ENCODE measurements at regions not wholly inside any gene's neighbourhood (a gene's known extent, or its start where the extent isn't known, plus 50 kb on each side); places are given as distances from the start of the nearest gene placed in this dataset.

GRCh38 chr18:55641486-55641885, 53.5 kb upstream of the TCF4 start:
- H3K9ac ChIP-seq (ENCODE audit: extremely low read depth, insufficient read length, low read length): no peak overlapping the region
- no peaks in the 10 kb centered on the region for H3K9me3 ChIP-seq (ENCODE audit: control insufficient read depth, low read depth, low read length)
- no peak overlapping the region for H4K8ac ChIP-seq (replicated peaks; ENCODE audit: insufficient read length, low read depth, low read length)
- H3K79me2 ChIP-seq (ENCODE audit: insufficient read depth, low read length): no peaks in the 10 kb centered on the region
- no CpG with 5 or more reads among the region's 4 CpGs for WGBS (ENCODE audit: extremely low coverage, insufficient read length, low lambda C conversion rate)
- no peak overlapping the region for H2AFZ ChIP-seq (ENCODE audit: low read length)
- no peak overlapping the region for H3K14ac ChIP-seq (ENCODE audit: insufficient read depth, low read length)
- no peak overlapping the region for H2BK120ac ChIP-seq (ENCODE audit: low read depth, low read length, poor library complexity, severe bottlenecking)
- H3K4ac ChIP-seq (ENCODE audit: low read depth, low read length): no peak overlapping the region
- H2BK15ac ChIP-seq (ENCODE audit: low read depth, low read length): no peak overlapping the region
- no peak overlapping the region for H3T11ph ChIP-seq (ENCODE audit: low read length)
- Mint-ChIP-seq H3K4me1 (no peaks in the 10 kb centered on the region), H3K9me3 (peaks cover 5 to 10% of the 10 kb centered on the region in 2 experiments; a peak in 4 of 5 replicates), H3K27me3 (ENCODE audit: low read depth) (no peaks in the 10 kb centered on the region), H3K36me3 (ENCODE audit: insufficient read depth in 1 of 3, low read depth in 3 of 3) (peaks cover 0 to 8% (median 3%) of the 10 kb centered on the region in 3 experiments; a peak in 2 of 7 replicates), H3K27ac (no peak overlapping the region), H3K4me3 (no peak overlapping the region)
- H2BK12ac ChIP-seq (ENCODE audit: insufficient read length, low read depth, low read length): no peak overlapping the region
- no peak overlapping the region for H2AK5ac ChIP-seq (ENCODE audit: insufficient read length, low read length)
- no peak overlapping the region for H4K91ac ChIP-seq (ENCODE audit: insufficient read length, low read depth, low read length)
- H4K20me1 ChIP-seq (ENCODE audit: control insufficient read depth, insufficient read depth, insufficient read length): no peaks in the 10 kb centered on the region
- DNase-seq: no peak
- no peaks in the 10 kb centered on the region for H3K4me1 ChIP-seq (ENCODE audit: insufficient read depth, low read length)
- no peak overlapping the region for H3K56ac ChIP-seq (ENCODE audit: insufficient read length, low read depth, low read length)
- no peak overlapping the region for H2BK20ac ChIP-seq (ENCODE audit: low read depth, low read length, poor library complexity, severe bottlenecking)
- no peak for TF ChIP-seq CTCF (conservative IDR thresholded peaks at IDR 0.05)
- H3K79me1 ChIP-seq (ENCODE audit: insufficient read depth, low read depth, low read length, poor library complexity, severe bottlenecking): no peaks in the 10 kb centered on the region
- H3K4me2 ChIP-seq (ENCODE audit: insufficient read depth, insufficient read length, low read length): no peak overlapping the region
- H3K23ac ChIP-seq (ENCODE audit: insufficient read length, low read depth, low read length): no peak overlapping the region
- H2BK5ac ChIP-seq (ENCODE audit: insufficient read length, low read length): no peak overlapping the region
- H3K18ac ChIP-seq (ENCODE audit: insufficient read length, low read depth, low read length): no peak overlapping the region
- H3K27me3 ChIP-seq (ENCODE audit: insufficient read depth, low read length): no peaks in the 10 kb centered on the region
- no peak overlapping the region for H3K27ac ChIP-seq (ENCODE audit: insufficient read length, low read depth, low read length)
- H4K5ac ChIP-seq (ENCODE audit: insufficient read length, low read depth, low read length): no peak overlapping the region
- H3K23me2 ChIP-seq (ENCODE audit: insufficient read length, low read depth, low read length, poor library complexity, severe bottlenecking): no peaks in the 10 kb centered on the region
